Stimulated activated CD8-positive, alpha-beta memory T cell treated with anti-CD3 and anti-CD28 coated beads, Interleukin-2, amount 100 ng/mL, for 48 hours (primary cell): ENCODE measurements at regions not wholly inside any gene's neighbourhood (a gene's known extent, or its start where the extent isn't known, plus 50 kb on each side); places are given as distances from the start of the nearest gene placed in this dataset.
"Not testable (repeated sequence)": the region's sequence is repeated elsewhere in the genome, so short reads cannot be mapped to it uniquely, and the experiment has no call there.

ENCODE experiments used
- DNase-seq, 2 donors: peaks; one replicate each; pipeline ENCODE4 v3.0.0-alpha.2; 2020; ENCODE audit warnings: low read depth in 2 of 2

DNA sequence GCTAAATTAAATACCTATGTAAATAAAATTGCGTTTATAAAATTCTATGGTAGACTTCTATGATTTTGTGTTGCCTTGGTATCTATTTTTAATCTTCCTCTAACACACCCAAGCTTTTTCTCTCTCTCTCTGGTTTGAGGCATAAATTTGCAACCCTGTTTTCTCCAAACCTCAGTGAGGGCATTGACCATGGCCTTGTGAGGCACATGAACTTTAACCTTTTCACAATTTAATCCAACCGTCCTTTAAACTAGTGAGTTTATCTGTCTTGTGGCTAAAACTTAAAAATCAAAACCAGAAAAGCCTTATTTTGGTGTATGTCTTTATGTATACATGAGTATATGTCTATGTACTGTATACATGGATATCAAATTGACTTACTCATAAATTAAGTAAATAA lies 746.6 kb upstream of the B3GALT2 start:
- no peak for DNase-seq

GRCh38 chr1:193931356-193931755 lies 744.9 kb upstream of the B3GALT2 start:
- no peak for DNase-seq

GRCh38 chr1:193929374-193930033 lies 743.1 kb upstream of the B3GALT2 start:
- DNase-seq: no peak

DNA sequence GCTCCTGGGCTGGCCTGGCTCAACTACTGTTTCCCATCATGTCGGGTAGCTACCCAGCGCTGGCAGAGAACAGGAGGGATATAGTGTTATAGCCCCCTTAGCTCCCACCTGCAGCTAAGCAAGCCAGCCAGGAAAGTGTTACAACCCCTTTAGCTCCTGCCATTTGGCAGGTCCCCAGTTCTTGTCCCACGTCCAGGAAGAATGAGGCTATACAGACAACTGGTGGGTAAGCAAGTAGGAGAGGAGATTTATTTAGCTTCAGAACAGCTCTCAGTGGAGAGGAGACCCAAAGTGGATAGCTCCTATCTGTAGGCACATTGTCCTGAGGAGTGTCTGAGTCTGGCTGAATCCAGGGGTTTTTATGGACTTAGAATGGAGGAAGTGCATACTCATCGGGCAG lies 741.1 kb upstream of the B3GALT2 start:
- DNase-seq: no peak

- no peak for DNase-seq
Measured at GRCh38 chr1:193926956-193927355, 740.5 kb upstream of the B3GALT2 start.

DNA sequence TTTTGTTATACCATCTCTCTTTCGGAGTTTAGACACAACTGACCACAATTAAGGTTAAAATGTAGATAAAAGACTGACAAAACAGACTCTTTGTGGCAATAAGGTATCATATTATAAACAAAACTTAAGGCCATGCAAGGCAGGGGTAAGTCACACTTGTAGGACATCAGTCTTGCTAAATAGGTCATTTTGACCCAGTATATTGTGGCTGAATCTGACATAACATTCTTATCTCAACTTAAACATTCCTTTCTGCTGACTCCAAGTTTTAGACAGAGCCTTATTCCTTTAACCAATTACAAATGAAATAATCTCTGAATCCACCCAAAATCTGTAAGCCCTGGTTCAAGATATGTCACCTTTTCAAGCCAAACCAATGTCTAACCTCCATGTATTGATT lies 733.4 kb upstream of the B3GALT2 start:
- no peak for DNase-seq

DNA sequence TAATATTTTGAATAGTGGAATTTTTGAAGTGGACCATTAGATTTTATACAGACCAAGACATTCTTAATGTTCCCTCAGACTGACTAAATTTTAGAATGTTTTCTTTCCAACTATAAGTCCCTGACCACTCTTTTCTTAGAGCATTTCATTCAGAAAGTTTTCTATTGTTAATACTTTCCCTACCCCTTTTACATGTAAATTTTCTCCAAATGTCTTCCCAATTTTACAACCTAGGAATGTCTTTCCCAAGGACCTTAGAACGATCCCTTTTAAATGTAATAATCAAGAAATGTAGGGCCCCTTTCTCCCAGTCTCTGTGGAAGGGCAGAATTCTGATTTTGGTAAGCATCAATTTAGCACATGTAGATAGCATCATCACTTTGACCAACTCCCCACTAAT lies 730.0 kb upstream of the B3GALT2 start:
- no peak for DNase-seq

- no peak for DNase-seq
Measured at GRCh38 chr1:193914871-193915270, 728.5 kb upstream of the B3GALT2 start.

- no peak for DNase-seq
Measured at GRCh38 chr1:193909406-193910082, 723.1 kb upstream of the B3GALT2 start.

GRCh38 chr1:193905288-193906085 lies 719.1 kb upstream of the B3GALT2 start:
- DNase-seq: no peak

GRCh38 chr1:193891788-193892187 lies 705.4 kb upstream of the B3GALT2 start:
- DNase-seq: no peak

GRCh38 chr1:193890935-193891334 lies 704.5 kb upstream of the B3GALT2 start:
- no peak for DNase-seq

DNA sequence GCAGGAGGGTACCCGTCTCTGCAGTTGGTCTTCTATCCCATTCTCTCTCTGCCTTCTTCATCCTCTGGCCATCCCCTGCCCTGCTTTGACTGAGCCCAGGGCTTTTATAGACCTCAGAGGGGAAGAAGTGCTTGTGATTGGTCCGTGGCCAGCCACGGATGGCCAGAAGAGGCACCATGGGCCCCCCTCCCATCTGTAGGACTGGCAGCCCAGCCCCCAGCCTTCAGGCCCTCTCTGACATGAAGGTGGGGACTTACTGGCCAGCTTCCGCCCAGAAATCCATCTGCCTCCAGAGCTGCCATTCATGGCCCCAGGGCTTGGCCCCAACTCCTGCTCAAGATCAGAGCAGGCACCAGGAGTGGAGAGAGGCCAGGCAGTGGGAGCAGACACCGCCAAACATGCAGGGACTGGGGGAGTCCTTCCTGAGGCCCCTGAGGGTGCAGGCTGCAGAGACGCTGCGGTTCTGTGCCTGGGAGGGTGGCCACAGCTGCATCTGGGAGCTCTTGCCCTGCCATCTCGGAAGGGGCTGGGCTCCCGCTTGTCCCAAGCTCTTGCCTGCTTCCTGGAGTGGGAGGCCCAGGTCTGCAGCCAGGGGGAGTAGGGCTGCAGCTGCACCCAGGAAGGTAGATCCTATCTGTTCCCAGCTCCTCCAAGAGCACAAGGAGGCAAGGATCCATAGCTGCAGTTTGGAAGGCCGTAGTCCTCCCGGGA lies 698.6 kb upstream of the B3GALT2 start:
- DNase-seq: no peak

- DNase-seq: not testable (repeated sequence)
Measured at GRCh38 chr1:193877920-193878319, 691.5 kb upstream of the B3GALT2 start.

DNA sequence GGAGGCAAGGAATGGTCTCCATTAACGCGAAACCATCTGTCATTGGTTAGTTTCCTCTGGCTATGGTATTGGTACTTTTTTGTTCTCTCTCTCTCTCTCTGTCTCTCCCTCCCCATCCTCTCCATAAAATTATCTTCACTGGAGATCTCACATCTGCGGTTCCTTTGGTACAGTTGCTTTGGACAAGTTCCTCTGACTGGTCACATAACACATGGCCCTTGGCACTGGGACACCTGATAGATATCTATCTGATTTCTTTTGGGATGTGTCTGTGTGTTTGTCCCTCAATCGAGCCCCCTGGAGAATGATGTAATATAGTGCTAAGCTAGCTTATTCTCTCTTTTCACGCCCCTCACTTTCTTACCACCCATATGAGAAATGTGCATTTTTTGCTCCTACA lies 682.0 kb upstream of the B3GALT2 start:
- no peak for DNase-seq

DNA sequence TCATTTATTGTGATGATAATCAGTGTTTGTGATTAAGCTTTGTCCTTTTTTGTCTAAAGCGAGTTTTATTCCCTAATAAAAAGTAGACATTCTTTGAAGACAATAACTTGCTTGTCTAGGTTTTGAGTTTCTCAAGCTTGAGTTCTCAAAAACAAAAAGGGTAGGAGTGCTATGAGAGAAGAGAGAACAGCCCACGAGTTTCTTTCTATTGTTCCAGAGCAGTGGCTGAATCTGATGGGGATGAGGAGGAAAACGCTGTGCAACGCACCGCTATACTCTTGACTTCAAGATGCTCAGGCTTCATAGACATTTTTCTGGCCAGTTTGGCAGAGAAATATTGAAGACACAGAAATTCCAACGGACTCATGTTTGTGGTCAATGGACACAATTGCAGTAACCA lies 669.8 kb upstream of the B3GALT2 start:
- DNase-seq: no peak

- DNase-seq: no peak
Measured at GRCh38 chr1:193850745-193851144, 664.3 kb upstream of the B3GALT2 start.

- DNase-seq: no peak
Measured at GRCh38 chr1:193846876-193847604, 660.6 kb upstream of the B3GALT2 start.

DNA sequence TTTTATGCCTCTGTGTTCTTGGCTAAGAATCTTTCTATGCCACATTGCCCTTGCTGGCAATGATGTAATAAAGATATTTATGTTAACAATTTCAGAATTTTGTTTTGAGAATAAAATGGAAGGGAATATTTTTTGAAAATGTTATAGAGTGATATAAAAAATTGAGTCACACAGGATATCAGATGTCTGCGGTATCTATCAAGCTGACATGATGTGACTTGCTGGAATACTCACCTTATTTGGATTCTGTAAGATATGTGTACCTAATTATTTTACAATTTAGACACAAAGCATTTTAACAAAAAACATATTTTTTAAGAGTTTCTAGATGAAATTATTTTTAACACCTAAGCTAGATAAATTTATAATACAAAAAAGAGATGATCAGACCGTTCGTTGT lies 660.0 kb upstream of the B3GALT2 start:
- DNase-seq: no peak

DNA sequence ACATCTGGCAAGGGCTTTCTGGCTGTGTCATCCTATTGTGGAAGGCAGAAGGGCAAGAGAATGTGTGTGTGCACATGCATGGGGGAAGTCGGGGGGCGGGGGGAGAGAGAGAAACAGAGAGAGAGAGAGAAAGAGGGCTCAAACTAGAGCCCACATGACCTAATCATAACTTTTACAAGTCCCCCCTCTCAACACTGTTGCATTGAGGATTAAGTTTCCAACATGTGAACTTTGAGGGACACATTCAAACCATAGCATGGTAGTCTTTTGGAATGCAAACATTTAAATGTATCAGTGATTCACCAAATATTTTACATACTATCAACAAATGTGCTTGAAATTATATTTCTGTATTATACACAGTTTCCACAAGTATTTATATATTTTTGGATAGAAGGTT lies 655.4 kb upstream of the B3GALT2 start:
- DNase-seq: no peak

- DNase-seq: no peak
Measured at GRCh38 chr1:193831465-193831864, 645.1 kb upstream of the B3GALT2 start.

- DNase-seq: no peak
Measured at GRCh38 chr1:193827516-193827915, 641.1 kb upstream of the B3GALT2 start.
